ENCODE measurements at regions not wholly inside any gene's neighbourhood (a gene's known extent, or its start where the extent isn't known, plus 50 kb on each side); places are given as distances from the start of the nearest gene placed in this dataset.
A peak's percentile ranks its signal among the peaks of the same experiment; 100 is the strongest.

GRCh38 chr13:24081387-24081786, 79.1 kb upstream of the SPATA13 start:
- H3K27me3 ChIP-seq (ENCODE audit: control insufficient read depth in 3 of 3, insufficient read depth in 3 of 3, low read length in 3 of 3) = no peaks in the 10 kb centered on the region
- peaks cover 0 to 17% (median 2%) of the 10 kb centered on the region in 3 donors for H3K4me1 ChIP-seq (ENCODE audit: control insufficient read depth in 3 of 3, insufficient read depth in 2 of 3, low read depth in 1 of 3, low read length in 2 of 3)
- no peak for FAIRE-seq
- H3K4me3 ChIP-seq (ENCODE audit: low read depth in 1 of 3, low read length in 3 of 3) = no peak overlapping the region
- H3K36me3 ChIP-seq (ENCODE audit: control insufficient read depth in 3 of 3, insufficient read depth in 2 of 3, low read depth in 1 of 3, low read length in 3 of 3) = no peaks in the 10 kb centered on the region
- H3K9me3 ChIP-seq (ENCODE audit: control insufficient read depth in 2 of 2, insufficient read depth in 1 of 2, low read depth in 1 of 2, low read length in 1 of 2) = no peaks in the 10 kb centered on the region
- 60 to 83% (median 65%) methylated on average over 2 of the region's 2 CpGs for WGBS, 3 donors
- no peak overlapping the region for H3K27ac ChIP-seq (ENCODE audit: low read depth in 1 of 3, low read length in 2 of 3)
- DNase-seq = no peak

GRCh38 chr13:24083141-24083540, 77.4 kb upstream of the SPATA13 start:
- peaks cover 0 to 10% (median 2%) of the 10 kb centered on the region in 3 donors for H3K4me1 ChIP-seq (ENCODE audit: control insufficient read depth in 3 of 3, insufficient read depth in 2 of 3, low read depth in 1 of 3, low read length in 2 of 3)
- H3K36me3 ChIP-seq (ENCODE audit: control insufficient read depth in 3 of 3, insufficient read depth in 2 of 3, low read depth in 1 of 3, low read length in 3 of 3) = no peaks in the 10 kb centered on the region
- H3K4me3 ChIP-seq (ENCODE audit: low read depth in 1 of 3, low read length in 3 of 3) = no peak overlapping the region
- 65 to 81% (median 77%) methylated on average over 5 of the region's 5 CpGs for WGBS, 3 donors
- no peaks in the 10 kb centered on the region for H3K27me3 ChIP-seq (ENCODE audit: control insufficient read depth in 3 of 3, insufficient read depth in 3 of 3, low read length in 3 of 3)
- DNase-seq (peak in 1 of 2 donors; percentile 17), FAIRE-seq (no peak)
- H3K9me3 ChIP-seq (ENCODE audit: control insufficient read depth in 2 of 2, insufficient read depth in 1 of 2, low read depth in 1 of 2, low read length in 1 of 2) = no peaks in the 10 kb centered on the region
- H3K27ac ChIP-seq (ENCODE audit: low read depth in 1 of 3, low read length in 2 of 3) = peak overlapping the region in 1 of 3 donors; percentile 11

GRCh38 chr13:24083722-24084421, 76.6 kb upstream of the SPATA13 start:
- no peak overlapping the region for H3K4me3 ChIP-seq (ENCODE audit: low read depth in 1 of 3, low read length in 3 of 3)
- peak overlapping the region in 1 of 3 donors; percentile 11 for H3K27ac ChIP-seq (ENCODE audit: low read depth in 1 of 3, low read length in 2 of 3)
- H3K4me1 ChIP-seq (ENCODE audit: control insufficient read depth in 3 of 3, insufficient read depth in 2 of 3, low read depth in 1 of 3, low read length in 2 of 3) = peaks cover 0 to 10% (median 2%) of the 10 kb centered on the region in 3 donors
- H3K9me3 ChIP-seq (ENCODE audit: control insufficient read depth in 2 of 2, insufficient read depth in 1 of 2, low read depth in 1 of 2, low read length in 1 of 2) = no peaks in the 10 kb centered on the region
- no peaks in the 10 kb centered on the region for H3K27me3 ChIP-seq (ENCODE audit: control insufficient read depth in 3 of 3, insufficient read depth in 3 of 3, low read length in 3 of 3)
- FAIRE-seq = no peak
- peak in 1 of 2 donors; percentile 46 for DNase-seq
- 48 to 70% (median 61%) methylated on average over 15 of the region's 15 CpGs for WGBS, 3 donors
- no peaks in the 10 kb centered on the region for H3K36me3 ChIP-seq (ENCODE audit: control insufficient read depth in 3 of 3, insufficient read depth in 2 of 3, low read depth in 1 of 3, low read length in 3 of 3)

- Histone ChIP-seq H3K27ac (ENCODE audit: low read depth in 1 of 3, low read length in 2 of 3) (no peak overlapping the region), H3K36me3 (ENCODE audit: control insufficient read depth in 3 of 3, insufficient read depth in 2 of 3, low read depth in 1 of 3, low read length in 3 of 3) (no peaks in the 10 kb centered on the region), H3K9me3 (ENCODE audit: control insufficient read depth in 2 of 2, insufficient read depth in 1 of 2, low read depth in 1 of 2, low read length in 1 of 2) (no peaks in the 10 kb centered on the region), H3K27me3 (ENCODE audit: control insufficient read depth in 3 of 3, insufficient read depth in 3 of 3, low read length in 3 of 3) (no peaks in the 10 kb centered on the region), H3K4me3 (ENCODE audit: low read depth in 1 of 3, low read length in 3 of 3) (no peak overlapping the region), H3K4me1 (ENCODE audit: control insufficient read depth in 3 of 3, insufficient read depth in 2 of 3, low read depth in 1 of 3, low read length in 2 of 3) (peaks cover 0 to 10% (median 2%) of the 10 kb centered on the region in 3 donors)
- peak in 1 of 2 donors; percentile 37 for DNase-seq
- 31 to 67% (median 44%) methylated on average over 4 of the region's 4 CpGs for WGBS, 3 donors
- no peak for FAIRE-seq
These were observed 74.9 kb upstream of the SPATA13 start for GRCh38 chr13:24085662-24086061.

- Histone ChIP-seq H3K9me3 (ENCODE audit: control insufficient read depth in 2 of 2, insufficient read depth in 1 of 2, low read depth in 1 of 2, low read length in 1 of 2) (no peaks in the 10 kb centered on the region), H3K27ac (ENCODE audit: low read depth in 1 of 3, low read length in 2 of 3) (no peak overlapping the region), H3K4me3 (ENCODE audit: low read depth in 1 of 3, low read length in 3 of 3) (no peak overlapping the region), H3K36me3 (ENCODE audit: control insufficient read depth in 3 of 3, insufficient read depth in 2 of 3, low read depth in 1 of 3, low read length in 3 of 3) (no peaks in the 10 kb centered on the region), H3K4me1 (ENCODE audit: control insufficient read depth in 3 of 3, insufficient read depth in 2 of 3, low read depth in 1 of 3, low read length in 2 of 3) (peaks cover 0 to 10% (median 2%) of the 10 kb centered on the region in 3 donors), H3K27me3 (ENCODE audit: control insufficient read depth in 3 of 3, insufficient read depth in 3 of 3, low read length in 3 of 3) (no peaks in the 10 kb centered on the region)
- 79 to 91% (median 84%) methylated on average over 6 of the region's 6 CpGs for WGBS, 3 donors
- DNase-seq (no peak), FAIRE-seq (no peak)
These were observed 73.9 kb upstream of the SPATA13 start for GRCh38 chr13:24086642-24087041.

GRCh38 chr13:24087605-24088225, 72.8 kb upstream of the SPATA13 start:
- DNase-seq = peak in 1 of 2 donors; percentile 79
- Histone ChIP-seq H3K27ac (ENCODE audit: low read depth in 1 of 3, low read length in 2 of 3) (no peak overlapping the region), H3K9me3 (ENCODE audit: control insufficient read depth in 2 of 2, insufficient read depth in 1 of 2, low read depth in 1 of 2, low read length in 1 of 2) (no peaks in the 10 kb centered on the region)

GRCh38 chr13:24090049-24090448, 70.5 kb upstream of the SPATA13 start:
- Histone ChIP-seq H3K27ac (ENCODE audit: low read depth in 1 of 3, low read length in 2 of 3) (no peak overlapping the region), H3K4me3 (ENCODE audit: low read depth in 1 of 3, low read length in 3 of 3) (no peak overlapping the region), H3K27me3 (ENCODE audit: control insufficient read depth in 3 of 3, insufficient read depth in 3 of 3, low read length in 3 of 3) (no peaks in the 10 kb centered on the region), H3K4me1 (ENCODE audit: control insufficient read depth in 3 of 3, insufficient read depth in 2 of 3, low read depth in 1 of 3, low read length in 2 of 3) (no peaks in the 10 kb centered on the region), H3K9me3 (ENCODE audit: control insufficient read depth in 2 of 2, insufficient read depth in 1 of 2, low read depth in 1 of 2, low read length in 1 of 2) (no peaks in the 10 kb centered on the region), H3K36me3 (ENCODE audit: control insufficient read depth in 3 of 3, insufficient read depth in 2 of 3, low read depth in 1 of 3, low read length in 3 of 3) (no peaks in the 10 kb centered on the region)
- WGBS, 3 donors = 100% methylated on average over 1 of the region's 1 CpG
- no peak for DNase-seq
- FAIRE-seq = no peak

More at GRCh38 chr13:24087605-24088225, 72.8 kb upstream of the SPATA13 start:
- no peak for FAIRE-seq
- Histone ChIP-seq H3K27me3 (ENCODE audit: control insufficient read depth in 3 of 3, insufficient read depth in 3 of 3, low read length in 3 of 3) (no peaks in the 10 kb centered on the region), H3K4me3 (ENCODE audit: low read depth in 1 of 3, low read length in 3 of 3) (no peak overlapping the region), H3K4me1 (ENCODE audit: control insufficient read depth in 3 of 3, insufficient read depth in 2 of 3, low read depth in 1 of 3, low read length in 2 of 3) (peaks cover 0 to 10% (median 2%) of the 10 kb centered on the region in 3 donors), H3K36me3 (ENCODE audit: control insufficient read depth in 3 of 3, insufficient read depth in 2 of 3, low read depth in 1 of 3, low read length in 3 of 3) (no peaks in the 10 kb centered on the region)
- 24 to 48% (median 37%) methylated on average over 7 of the region's 7 CpGs for WGBS, 3 donors

- WGBS, 3 donors = 79 to 93% (median 84%) methylated on average over 4 of the region's 4 CpGs
- DNase-seq (no peak), FAIRE-seq (no peak)
- no peak overlapping the region for H3K27ac ChIP-seq (ENCODE audit: low read depth in 1 of 3, low read length in 2 of 3)
- no peaks in the 10 kb centered on the region for H3K36me3 ChIP-seq (ENCODE audit: control insufficient read depth in 3 of 3, insufficient read depth in 2 of 3, low read depth in 1 of 3, low read length in 3 of 3)
- no peaks in the 10 kb centered on the region for H3K27me3 ChIP-seq (ENCODE audit: control insufficient read depth in 3 of 3, insufficient read depth in 3 of 3, low read length in 3 of 3)
- H3K9me3 ChIP-seq (ENCODE audit: control insufficient read depth in 2 of 2, insufficient read depth in 1 of 2, low read depth in 1 of 2, low read length in 1 of 2) = no peaks in the 10 kb centered on the region
- H3K4me3 ChIP-seq (ENCODE audit: low read depth in 1 of 3, low read length in 3 of 3) = no peak overlapping the region
- no peaks in the 10 kb centered on the region for H3K4me1 ChIP-seq (ENCODE audit: control insufficient read depth in 3 of 3, insufficient read depth in 2 of 3, low read depth in 1 of 3, low read length in 2 of 3)
These were observed 69.4 kb upstream of the SPATA13 start for GRCh38 chr13:24091080-24091479.

Data from small intestine (tissue), 7 donors.